K562 (cell line): ENCODE measurements at regions not wholly inside any gene's neighbourhood (a gene's known extent, or its start where the extent isn't known, plus 50 kb on each side); places are given as distances from the start of the nearest gene placed in this dataset.
A peak's percentile ranks its signal among the peaks of the same experiment; 100 is the strongest.

Experiments
- CCAR2 ChIP-seq: fragments of 200-400 bp; formaldehyde crosslinking; IDR thresholded peaks from 2 replicates; pipeline ENCODE4 v1.6.1; 2017; ENCODE audit warnings: mild to moderate bottlenecking, low read depth, low read length
- CCNT2 ChIP-seq: IDR thresholded peaks from 2 replicates; pipeline ENCODE4 v1.6.1; 2011; ENCODE audit warnings: borderline replicate concordance, low read depth, mild to moderate bottlenecking, moderate library complexity, mixed read lengths, low read length; ENCODE audit not compliant: insufficient read length; ENCODE audit errors: extremely low read depth
- CTBP1 ChIP-seq: fragments of 450-650 bp; IDR thresholded peaks from 2 replicates; pipeline ENCODE4 v1.6.1; 2016; ENCODE audit warnings: borderline replicate concordance
- DPF2 ChIP-seq: fragments of 450-650 bp; IDR thresholded peaks from 2 replicates; pipeline ENCODE4 v1.6.1; 2016
- HCFC1 ChIP-seq: IDR thresholded peaks from 2 replicates; pipeline ENCODE4 v1.6.1; 2012; ENCODE audit warnings: low read depth, low read length, improper control_type of control experiment
- IRF9 ChIP-seq: fragments of 450-650 bp; IDR thresholded peaks from 2 replicates; pipeline ENCODE4 v1.6.1; 2016; ENCODE audit warnings: missing biosample characterization, missing genetic modification characterization
- MAFG ChIP-seq: fragments of 450-650 bp; conservative IDR thresholded peaks from 2 replicates; pipeline ENCODE4 v1.6.1; 2016; ENCODE audit warnings: missing genetic modification characterization, missing compliant biosample characterization
- MNT ChIP-seq, 2 experiments: fragments of 450-650 bp; conservative IDR thresholded peaks; 2 replicates each; pipeline ENCODE4 v1.6.1; 2017; ENCODE audit warnings: mild to moderate bottlenecking in 2 of 2, moderate library complexity in 2 of 2
- NFIX ChIP-seq: fragments of 250-450 bp; sonication (Bioruptor Pico); IDR thresholded peaks from 2 replicates; pipeline ENCODE4 v1.4.0; 2020; ENCODE audit warnings: low read depth, mild to moderate bottlenecking, moderate library complexity
- POLR2H ChIP-seq: IDR thresholded peaks from 2 replicates; pipeline ENCODE4 v1.6.1; 2016; ENCODE audit warnings: missing genetic modification characterization, low read depth, mild to moderate bottlenecking, control low read depth, missing compliant biosample characterization, moderate library complexity
- PTTG1 ChIP-seq: fragments of 450-650 bp; IDR thresholded peaks from 2 replicates; pipeline ENCODE4 v1.6.1; 2016; ENCODE audit warnings: low read depth, mild to moderate bottlenecking, missing genetic modification characterization, missing compliant biosample characterization
- ZBTB17 ChIP-seq: fragments of 450-650 bp; formaldehyde crosslinking; IDR thresholded peaks from 2 replicates; pipeline ENCODE4 v1.4.0; 2020; ENCODE audit warnings: mild to moderate bottlenecking
- ZNF232 ChIP-seq: sonication (generic); formaldehyde crosslinking; IDR thresholded peaks from 2 replicates; pipeline ENCODE4 v1.8.0; 2022; ENCODE audit warnings: mild to moderate bottlenecking, missing genetic modification reagents
- ZNF551 ChIP-seq: fragments of 250-450 bp; sonication (Bioruptor Pico); IDR thresholded peaks from 2 replicates; pipeline ENCODE4 v1.5.0; 2021; ENCODE audit warnings: mild to moderate bottlenecking, moderate library complexity
- ZNF609 ChIP-seq: sonication (generic); formaldehyde crosslinking; IDR thresholded peaks from 2 replicates; pipeline ENCODE4 v1.8.1; 2023; ENCODE audit warnings: missing genetic modification reagents, mild to moderate bottlenecking, borderline replicate concordance
- ZNF695 ChIP-seq: fragments of 450-650 bp; formaldehyde crosslinking; IDR thresholded peaks from 2 replicates; pipeline ENCODE4 v1.4.0; 2020; ENCODE audit warnings: mild to moderate bottlenecking, moderate library complexity
- ZNF696 ChIP-seq: fragments of 250-450 bp; sonication (Bioruptor Pico); conservative IDR thresholded peaks from 2 replicates; pipeline ENCODE4 v1.4.0; 2020; ENCODE audit warnings: mild to moderate bottlenecking, moderate library complexity

- TF ChIP-seq HCFC1 (peak; percentile 69), CCNT2 (peak; percentile 55), CTBP1 (peak; percentile 12; the same call in 1 of the 2 replicates), IRF9 (tag) (no peak), ZNF609 (CRISPR knock-in tag) (no peak), NFIX (CRISPR knock-in tag) (no peak), ZNF232 (no peak), MNT (conservative IDR thresholded peaks at IDR 0.05) (peak; percentile 93 to 97), PTTG1 (no peak), CCAR2 (no peak), ZNF696 (CRISPR knock-in tag) (no peak), ZNF551 (CRISPR knock-in tag) (no peak), ZBTB17 (CRISPR knock-in tag) (no peak), ZNF695 (CRISPR knock-in tag) (no peak), MAFG (tag) (no peak), DPF2 (no peak), POLR2H (tag) (no peak)
Observed at GRCh38 chr13:21297914-21298831, 121.7 kb downstream of the MRPL57 start (continued).
